BJ (cell line): ENCODE measurements at regions not wholly inside any gene's neighbourhood (a gene's known extent, or its start where the extent isn't known, plus 50 kb on each side); places are given as distances from the start of the nearest gene placed in this dataset.

Experiments
- CTCF ChIA-PET: fragments of 350-600 bp; formaldehyde crosslinking; extraction: SDS; loops from one replicate; lab custom pipeline; 2021; ENCODE audit warnings: antibody characterized with exemption, inconsistent platforms; lab: Yijun Ruan, JAX
- POLR2A ChIA-PET: fragments of 300-600 bp; sonication (Branson Sonifier 250); formaldehyde crosslinking; extraction: SDS; loops from one replicate; lab custom pipeline; 2021; ENCODE audit warnings: antibody characterized with exemption; lab: Charles Lee
- DNase-seq: peaks from one replicate; pipeline ENCODE4 v3.0.0-alpha.2; 2011; ENCODE audit warnings: low read depth
- H3K27me3 ChIP-seq: 2 replicates; pipeline ENCODE4 v1.6.0; 2011; ENCODE audit warnings: low read length; ENCODE audit not compliant: control insufficient read depth, insufficient read depth
- H3K36me3 ChIP-seq: 2 replicates; pipeline ENCODE4 v1.5.1; 2011; ENCODE audit warnings: low read length; ENCODE audit not compliant: control insufficient read depth, insufficient read depth
- H3K4me3 ChIP-seq: 2 replicates; pipeline ENCODE4 v1.5.1; 2011; ENCODE audit warnings: low read depth, mild to moderate bottlenecking, control low read depth, low read length
- TF ChIP-seq, protein P1 (sequence below): IDR thresholded peaks from 2 replicates; pipeline ENCODE4 v1.5.1; 2011; ENCODE audit warnings: low read depth, mild to moderate bottlenecking, control low read depth, inconsistent platforms, low read length, moderate library complexity; ENCODE audit not compliant: insufficient read depth

DNA sequence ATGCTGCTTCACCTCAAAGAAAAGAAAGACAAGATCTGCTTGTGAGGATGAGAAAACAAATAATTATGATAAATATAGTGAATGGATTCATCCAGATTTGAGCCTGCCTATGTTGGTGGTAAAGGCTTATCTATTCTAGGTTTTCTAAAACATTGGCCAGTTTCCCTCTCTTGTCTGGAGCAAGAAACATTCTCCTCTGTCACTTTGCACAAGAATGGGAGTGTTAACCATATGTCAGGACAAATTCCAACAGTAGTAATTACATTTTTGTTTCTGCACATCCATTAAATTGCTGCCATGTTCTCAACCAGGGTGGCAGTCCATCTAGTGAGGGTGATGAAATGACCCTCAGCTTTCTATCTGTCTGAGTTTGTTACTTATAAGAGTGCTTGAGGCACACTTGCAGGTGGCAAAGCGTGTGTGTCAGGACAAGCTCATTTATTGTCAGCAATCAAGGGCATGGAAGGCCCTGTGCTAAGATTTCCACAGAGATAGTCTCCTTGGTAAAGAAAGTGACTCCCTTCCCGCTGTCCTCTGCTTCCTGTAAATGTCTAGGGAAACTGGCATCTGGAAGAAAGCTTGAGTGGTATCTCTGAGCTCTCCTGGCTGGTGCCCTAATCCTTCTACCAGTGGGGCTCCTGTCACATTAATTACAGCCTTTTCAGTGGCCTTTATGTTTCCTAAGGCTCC, 502.1 kb upstream of the FLRT2 start:
- H3K36me3 ChIP-seq: no peaks in the 10 kb centered on the region
- ChIA-PET CTCF (no interaction called here), POLR2A (no interaction called here)
- H3K27me3 ChIP-seq: no peaks in the 10 kb centered on the region
- H3K4me3 ChIP-seq: no peak overlapping the region
- TF ChIP-seq, protein P1, sequence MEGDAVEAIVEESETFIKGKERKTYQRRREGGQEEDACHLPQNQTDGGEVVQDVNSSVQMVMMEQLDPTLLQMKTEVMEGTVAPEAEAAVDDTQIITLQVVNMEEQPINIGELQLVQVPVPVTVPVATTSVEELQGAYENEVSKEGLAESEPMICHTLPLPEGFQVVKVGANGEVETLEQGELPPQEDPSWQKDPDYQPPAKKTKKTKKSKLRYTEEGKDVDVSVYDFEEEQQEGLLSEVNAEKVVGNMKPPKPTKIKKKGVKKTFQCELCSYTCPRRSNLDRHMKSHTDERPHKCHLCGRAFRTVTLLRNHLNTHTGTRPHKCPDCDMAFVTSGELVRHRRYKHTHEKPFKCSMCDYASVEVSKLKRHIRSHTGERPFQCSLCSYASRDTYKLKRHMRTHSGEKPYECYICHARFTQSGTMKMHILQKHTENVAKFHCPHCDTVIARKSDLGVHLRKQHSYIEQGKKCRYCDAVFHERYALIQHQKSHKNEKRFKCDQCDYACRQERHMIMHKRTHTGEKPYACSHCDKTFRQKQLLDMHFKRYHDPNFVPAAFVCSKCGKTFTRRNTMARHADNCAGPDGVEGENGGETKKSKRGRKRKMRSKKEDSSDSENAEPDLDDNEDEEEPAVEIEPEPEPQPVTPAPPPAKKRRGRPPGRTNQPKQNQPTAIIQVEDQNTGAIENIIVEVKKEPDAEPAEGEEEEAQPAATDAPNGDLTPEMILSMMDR: no peak
- DNase-seq: no peak

DNA sequence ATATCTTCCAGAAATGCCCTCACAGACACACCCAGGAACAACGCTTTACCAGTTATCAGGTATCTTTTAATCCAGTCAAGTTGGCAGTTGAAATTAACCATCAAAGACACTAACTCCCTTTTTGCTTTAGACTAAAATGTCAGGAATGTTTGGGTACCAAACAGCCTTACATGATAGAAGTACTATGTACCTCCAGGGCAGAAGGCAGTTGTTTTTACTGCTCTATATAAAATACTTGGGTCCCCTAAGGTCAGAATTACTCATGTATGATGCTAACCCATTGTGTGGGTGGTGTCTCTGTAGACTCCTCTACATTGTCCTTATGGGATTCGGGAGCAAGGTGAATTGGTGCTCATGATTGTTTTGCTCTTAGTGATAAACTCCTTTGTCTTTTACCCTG, 492.5 kb upstream of the FLRT2 start:
- no peaks in the 10 kb centered on the region for H3K36me3 ChIP-seq
- no peak overlapping the region for H3K4me3 ChIP-seq
- H3K27me3 ChIP-seq: no peaks in the 10 kb centered on the region
- TF ChIP-seq, protein P1: no peak
- DNase-seq: no peak
- POLR2A ChIA-PET: no interaction called here
- CTCF ChIA-PET: no interaction called here

DNA sequence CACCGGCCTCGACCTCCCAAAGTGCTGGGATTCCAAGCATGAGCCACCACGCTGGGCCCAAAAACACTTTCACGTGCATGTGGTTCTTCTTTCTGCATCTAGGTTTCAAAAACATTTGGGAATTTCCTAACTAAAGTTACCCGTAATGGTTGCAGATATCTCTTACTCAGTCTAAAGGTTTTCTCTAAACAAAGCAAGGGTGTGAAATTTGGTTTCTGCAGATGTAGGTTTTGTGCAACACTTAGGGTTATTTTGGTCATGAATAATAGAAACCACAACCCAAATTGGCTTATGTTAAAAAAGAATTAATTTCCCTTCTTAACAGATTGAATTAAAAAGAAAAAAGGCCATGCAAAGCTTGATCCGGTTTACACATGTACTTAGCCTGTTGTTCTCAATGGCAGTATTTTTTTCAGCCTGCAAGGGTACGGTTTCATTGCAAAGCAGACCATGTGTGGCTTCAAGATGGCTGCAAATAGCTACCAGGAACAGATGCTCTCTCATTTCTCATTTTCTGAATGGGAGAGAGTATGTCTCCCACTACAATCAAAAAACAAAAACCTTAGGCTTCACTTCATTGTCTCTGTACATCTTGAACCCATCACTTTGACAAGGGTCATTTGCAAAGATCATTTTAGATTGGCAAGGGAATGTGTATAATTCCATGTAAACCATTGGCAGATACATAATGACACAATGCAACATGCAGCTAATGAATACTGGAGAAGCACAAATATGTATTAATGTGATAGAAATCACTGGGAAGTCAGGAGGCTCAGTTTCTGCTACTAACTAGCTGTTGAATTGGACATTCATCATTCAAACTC, 491.2 kb upstream of the FLRT2 start:
- no peaks in the 10 kb centered on the region for H3K36me3 ChIP-seq
- TF ChIP-seq, protein P1: no peak
- no peak overlapping the region for H3K4me3 ChIP-seq
- H3K27me3 ChIP-seq: no peaks in the 10 kb centered on the region
- DNase-seq: no peak
- ChIA-PET POLR2A (no interaction called here), CTCF (no interaction called here)

DNA sequence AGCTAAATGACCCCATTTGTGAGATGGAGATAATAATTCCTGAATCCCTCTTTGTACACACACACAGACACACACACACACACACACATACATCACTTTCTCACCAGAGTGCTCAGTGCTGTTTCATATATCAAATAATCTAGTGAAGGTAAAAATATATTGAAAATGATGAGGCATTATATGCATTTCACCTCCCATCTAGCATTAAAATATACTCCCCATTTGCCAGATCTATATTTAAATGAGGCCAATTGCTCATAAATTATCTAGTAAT, 490.7 kb upstream of the FLRT2 start:
- DNase-seq: no peak
- TF ChIP-seq, protein P1: no peak
- Histone ChIP-seq H3K36me3 (no peaks in the 10 kb centered on the region), H3K4me3 (no peak overlapping the region), H3K27me3 (no peaks in the 10 kb centered on the region)
- POLR2A ChIA-PET: no interaction called here
- CTCF ChIA-PET: no interaction called here

DNA sequence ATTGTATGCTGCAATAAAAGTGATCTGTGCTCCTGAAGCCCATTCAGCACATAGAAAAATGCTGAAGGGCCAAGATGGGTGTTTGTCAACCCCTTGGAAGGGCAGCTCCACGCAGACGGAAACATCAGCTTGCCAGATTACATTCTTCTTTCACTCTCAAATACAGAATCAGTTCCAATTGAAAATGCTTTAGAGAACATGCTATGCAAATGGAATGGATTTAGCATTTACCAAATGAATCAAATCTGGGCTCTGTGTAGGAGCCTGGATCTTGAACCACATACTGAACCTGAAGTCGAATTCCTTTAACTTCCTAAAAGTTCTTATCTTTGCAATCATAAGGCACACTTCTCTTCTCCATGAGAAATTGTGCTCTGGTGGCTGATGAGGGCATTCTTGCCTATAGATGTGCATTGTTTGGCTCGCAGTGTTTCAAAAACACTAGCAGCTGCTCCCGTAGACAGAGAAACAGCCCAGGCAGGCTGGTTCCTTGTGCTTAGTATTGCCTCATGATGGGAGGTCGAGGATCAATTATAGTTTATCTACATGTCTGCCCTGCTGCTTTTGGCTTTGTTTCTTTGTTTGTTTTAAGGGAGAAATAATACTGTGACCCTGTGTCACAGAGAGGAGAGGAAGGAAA, 489.8 kb upstream of the FLRT2 start:
- Histone ChIP-seq H3K4me3 (no peak overlapping the region), H3K36me3 (no peaks in the 10 kb centered on the region), H3K27me3 (no peaks in the 10 kb centered on the region)
- ChIA-PET POLR2A (no interaction called here), CTCF (no interaction called here)
- DNase-seq: no peak
- TF ChIP-seq, protein P1: no peak
